ENCODE measurements at regions not wholly inside any gene's neighbourhood (a gene's known extent, or its start where the extent isn't known, plus 50 kb on each side); places are given as distances from the start of the nearest gene placed in this dataset.

- TF ChIP-seq RAD21 (IDR thresholded peaks at IDR 0.05; ENCODE audit: insufficient read depth, low read depth, low read length) (no peak), E4F1 (IDR thresholded peaks at IDR 0.05; ENCODE audit: borderline replicate concordance, partially characterized antibody) (no peak), SPI1 (IDR thresholded peaks at IDR 0.05; ENCODE audit: borderline replicate concordance, insufficient read depth, low read depth, low read length) (no peak), NRF1 (conservative IDR thresholded peaks at IDR 0.05; ENCODE audit: low read depth, low read length) (no peak), SP1 (IDR thresholded peaks at IDR 0.05; ENCODE audit: low read depth, low read length) (no peak), EGR1 (IDR thresholded peaks at IDR 0.05; ENCODE audit: borderline replicate concordance in 1 of 2, low read depth in 2 of 2, low read length in 2 of 2) (no peak), ZNF274 (IDR thresholded peaks at IDR 0.05; ENCODE audit: insufficient read depth, insufficient read length) (no peak), CTCF (IDR thresholded peaks at IDR 0.05 in 2 of 3, conservative IDR thresholded peaks at IDR 0.05 in 1 of 3; ENCODE audit: control insufficient read depth in 2 of 3, extremely low read depth in 1 of 3, insufficient read depth in 1 of 3, low read depth in 3 of 3, low read length in 3 of 3) (no peak), USF1 (IDR thresholded peaks at IDR 0.05; ENCODE audit: borderline replicate concordance, extremely low read length, insufficient read depth, low read depth, low read length) (no peak), ESRRA (IDR thresholded peaks at IDR 0.05; ENCODE audit: low read length) (no peak), POLR2AphosphoS5 (IDR thresholded peaks at IDR 0.05; ENCODE audit: low read length) (no peak)
These were observed 56.8 kb upstream of the DSP start for GRCh38 chr6:7484666-7485065.

All from GM12878 (cell line).